GM12873 (cell line): ENCODE measurements at regions not wholly inside any gene's neighbourhood (a gene's known extent, or its start where the extent isn't known, plus 50 kb on each side); places are given as distances from the start of the nearest gene placed in this dataset.
A peak's percentile ranks its signal among the peaks of the same experiment; 100 is the strongest.

ENCODE experiments used
- CTCF ChIP-seq: IDR thresholded peaks from 2 replicates; pipeline ENCODE4 v1.5.1; 2012; ENCODE audit warnings: low read depth, mild to moderate bottlenecking, moderate library complexity, low read length, control low read depth; ENCODE audit not compliant: insufficient read depth; ENCODE audit errors: missing control alignments

GRCh38 chr13:40206241-40207000, 460.0 kb downstream of the FOXO1 start:
- no peak for TF ChIP-seq CTCF

DNA sequence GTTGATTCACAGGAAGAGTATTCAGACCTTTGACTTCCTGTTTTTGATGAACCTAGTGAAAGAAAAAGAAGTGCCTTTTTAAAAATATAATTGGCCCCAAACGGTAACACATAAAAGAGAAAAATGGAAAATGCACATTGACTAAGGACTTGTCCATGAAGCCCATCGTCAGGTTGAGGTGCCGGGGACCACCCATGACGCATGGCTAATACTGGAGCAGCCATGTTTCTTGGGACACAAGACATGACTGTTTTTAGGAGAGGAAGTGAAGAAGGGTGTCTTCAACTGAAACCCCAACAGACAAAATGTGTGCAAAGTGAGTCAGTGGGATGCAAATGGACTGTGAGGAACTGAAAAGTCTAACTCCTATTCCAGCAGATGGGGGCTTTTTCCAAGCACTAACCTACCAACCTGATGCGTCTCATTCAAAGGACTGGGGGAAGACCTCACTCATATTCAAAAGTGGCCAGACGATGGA, 459.4 kb downstream of the FOXO1 start:
- peak; percentile 5 for TF ChIP-seq CTCF

GRCh38 chr13:40208517-40208916, 457.9 kb downstream of the FOXO1 start:
- TF ChIP-seq CTCF: no peak

DNA sequence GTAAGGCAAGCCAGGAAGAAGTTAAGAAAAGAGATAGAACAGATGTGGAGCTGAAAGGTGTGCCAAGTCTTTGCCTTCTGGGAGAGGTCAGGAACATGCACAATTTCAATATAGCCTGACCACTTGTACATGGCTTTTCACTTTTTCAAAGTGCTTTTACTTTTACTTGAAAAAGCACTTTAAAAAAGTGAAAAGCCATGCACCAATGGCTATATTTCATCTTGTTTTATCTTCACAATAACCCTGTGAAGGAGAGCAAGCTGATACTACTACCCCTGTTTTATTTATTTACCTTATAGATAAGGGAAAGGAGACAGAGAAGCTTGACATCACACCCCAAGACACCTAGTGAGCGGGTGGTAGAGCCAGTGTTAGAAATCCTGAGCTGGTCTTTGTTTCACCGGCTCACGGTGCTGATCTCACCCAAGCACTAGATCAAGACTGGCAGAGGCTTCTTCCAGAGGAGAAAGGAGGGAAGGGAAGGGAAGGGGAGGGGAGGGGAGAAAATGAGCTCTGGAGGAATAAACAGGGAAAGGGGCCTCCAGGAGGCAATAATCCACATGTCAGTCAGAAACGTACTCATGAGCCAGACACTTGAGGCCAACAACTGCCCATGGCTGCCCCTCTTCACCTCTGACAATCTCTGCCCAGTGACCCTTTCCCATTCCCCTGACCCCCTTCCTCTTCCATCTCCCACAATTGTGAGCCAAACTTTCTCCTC, 455.4 kb downstream of the FOXO1 start:
- TF ChIP-seq CTCF: no peak

GRCh38 chr13:40211586-40211968, 454.9 kb downstream of the FOXO1 start:
- TF ChIP-seq CTCF: no peak

GRCh38 chr13:40213779-40214178, 452.7 kb downstream of the FOXO1 start:
- no peak for TF ChIP-seq CTCF

- no peak for TF ChIP-seq CTCF
Measured at GRCh38 chr13:40215311-40215710, 451.1 kb downstream of the FOXO1 start.
